Brain microvascular endothelial cell (primary cell): ENCODE measurements at regions not wholly inside any gene's neighbourhood (a gene's known extent, or its start where the extent isn't known, plus 50 kb on each side); places are given as distances from the start of the nearest gene placed in this dataset.

Experiments used
- DNase-seq: peaks from one replicate; pipeline ENCODE4 v3.0.0-alpha.2; 2020
- H3K27ac ChIP-seq: fragments of 250-450 bp; sonication (Bioruptor Pico); 2 replicates; pipeline ENCODE4 v1.5.1; 2020; ENCODE audit warnings: mild to moderate bottlenecking, moderate library complexity
- H3K27me3 ChIP-seq: fragments of 250-450 bp; sonication (Bioruptor Pico); replicated peaks from 2 replicates; pipeline ENCODE4 v1.5.1; 2020; ENCODE audit warnings: mild to moderate bottlenecking
- H3K36me3 ChIP-seq: fragments of 250-450 bp; sonication (Bioruptor Pico); replicated peaks from 2 replicates; pipeline ENCODE4 v1.5.1; 2020; ENCODE audit warnings: mild to moderate bottlenecking
- H3K4me3 ChIP-seq: 2 replicates; pipeline ENCODE4 v1.5.1; 2011; ENCODE audit warnings: low read depth, mild to moderate bottlenecking, control low read depth, low read length, moderate library complexity
- CTCF ChIP-seq: IDR thresholded peaks from 2 replicates; pipeline ENCODE4 v1.5.1; 2011; ENCODE audit warnings: low read depth, mild to moderate bottlenecking, moderate library complexity, low read length, control low read depth, inconsistent platforms; ENCODE audit errors: missing control alignments
- in situ Hi-C: cut with HindIII; loops from 2 replicates; pipeline ENCODE4 v1.10.0; 2017; ENCODE audit warnings: low sequenced_read_pairs, low pct_ligation_motif_present

GRCh38 chr10:120398180-120398579 is 58.8 kb upstream of the PLPP4 start:
- Histone ChIP-seq H3K27ac (no peak overlapping the region), H3K4me3 (no peak overlapping the region), H3K27me3 (no peaks in the 10 kb centered on the region), H3K36me3 (no peaks in the 10 kb centered on the region)
- no peak for DNase-seq
- in situ Hi-C loops, result no loop called here
- TF ChIP-seq CTCF, result no peak

- no peak for TF ChIP-seq CTCF
- no peak overlapping the region for H3K4me3 ChIP-seq
- in situ Hi-C loops, result no loop called here
- no peaks in the 10 kb centered on the region for H3K27me3 ChIP-seq
- no peaks in the 10 kb centered on the region for H3K36me3 ChIP-seq
- peak; percentile 48 for DNase-seq
- no peak overlapping the region for H3K27ac ChIP-seq
These were observed 56.4 kb upstream of the PLPP4 start for GRCh38 chr10:120400601-120401000.

- no peak overlapping the region for H3K27ac ChIP-seq
- H3K36me3 ChIP-seq, result no peaks in the 10 kb centered on the region
- H3K4me3 ChIP-seq, result no peak overlapping the region
- in situ Hi-C loops, result no loop called here
- no peaks in the 10 kb centered on the region for H3K27me3 ChIP-seq
- TF ChIP-seq CTCF, result no peak
- DNase-seq, result no peak
These were observed 54.8 kb upstream of the PLPP4 start for GRCh38 chr10:120402147-120402766.

GRCh38 chr10:120403109-120403508 is 53.9 kb upstream of the PLPP4 start:
- no peak overlapping the region for H3K27ac ChIP-seq
- no peak for TF ChIP-seq CTCF
- H3K36me3 ChIP-seq, result no peaks in the 10 kb centered on the region
- no peak for DNase-seq
- H3K27me3 ChIP-seq, result no peaks in the 10 kb centered on the region
- in situ Hi-C loops, result no loop called here
- H3K4me3 ChIP-seq, result no peak overlapping the region

- TF ChIP-seq CTCF, result no peak
- Histone ChIP-seq H3K36me3 (no peaks in the 10 kb centered on the region), H3K27ac (no peak overlapping the region), H3K4me3 (no peak overlapping the region), H3K27me3 (no peaks in the 10 kb centered on the region)
- in situ Hi-C loops, result no loop called here
- DNase-seq, result no peak
These were observed 50.7 kb upstream of the PLPP4 start for GRCh38 chr10:120406376-120406775.
